ENCODE measurements at regions not wholly inside any gene's neighbourhood (a gene's known extent, or its start where the extent isn't known, plus 50 kb on each side); places are given as distances from the start of the nearest gene placed in this dataset.

DNA sequence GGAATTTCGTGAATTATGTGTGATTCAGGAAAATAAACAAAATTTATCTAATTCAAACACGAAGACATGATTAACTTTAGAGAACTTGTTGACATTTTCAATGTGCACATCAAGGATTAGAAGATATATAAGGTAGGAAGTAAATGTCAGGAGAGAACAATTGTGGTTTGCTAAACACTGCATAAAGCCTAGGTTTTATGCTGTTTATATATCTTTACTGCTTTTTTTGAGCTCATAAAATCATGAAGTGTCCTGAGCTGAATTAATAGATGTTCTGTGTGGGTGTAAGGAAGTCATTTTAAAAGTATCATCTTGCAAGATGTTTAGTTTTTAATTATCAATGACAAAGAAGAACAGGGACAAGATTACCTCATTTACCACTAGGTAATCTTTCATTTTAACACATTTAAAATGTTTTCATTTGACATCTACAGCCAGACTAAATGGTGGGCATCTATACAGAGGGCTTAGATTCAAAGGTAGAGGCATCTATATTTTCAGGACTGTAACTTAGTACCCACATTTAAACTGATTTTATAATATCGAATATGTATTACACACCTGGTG lies 382.8 kb downstream of the ADAMTS20 start:
- no peak for DNase-seq

- DNase-seq, result no peak
Measured at GRCh38 chr12:43167691-43168090, 384.3 kb downstream of the ADAMTS20 start.

DNA sequence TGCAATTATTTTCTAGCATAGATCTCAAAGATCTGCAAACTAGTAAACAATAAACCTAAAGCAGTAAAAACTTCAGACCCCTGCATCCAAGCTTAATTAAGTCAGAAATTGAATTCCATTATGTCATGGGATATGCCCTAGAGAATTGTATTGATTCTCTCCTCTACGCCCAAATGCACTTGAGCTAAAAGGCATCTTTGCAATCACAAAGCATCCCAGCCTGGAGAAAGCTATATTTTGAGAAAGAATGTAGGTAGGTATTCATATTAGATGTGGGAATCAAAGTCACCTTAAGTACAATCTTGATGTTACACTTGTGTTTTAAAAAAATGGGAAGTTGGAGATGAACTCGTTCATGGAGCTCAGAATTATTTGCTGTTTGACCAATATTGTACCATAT lies 386.7 kb downstream of the ADAMTS20 start:
- no peak for DNase-seq

- no peak for DNase-seq
Measured at GRCh38 chr12:43162138-43162537, 389.9 kb downstream of the ADAMTS20 start.

DNA sequence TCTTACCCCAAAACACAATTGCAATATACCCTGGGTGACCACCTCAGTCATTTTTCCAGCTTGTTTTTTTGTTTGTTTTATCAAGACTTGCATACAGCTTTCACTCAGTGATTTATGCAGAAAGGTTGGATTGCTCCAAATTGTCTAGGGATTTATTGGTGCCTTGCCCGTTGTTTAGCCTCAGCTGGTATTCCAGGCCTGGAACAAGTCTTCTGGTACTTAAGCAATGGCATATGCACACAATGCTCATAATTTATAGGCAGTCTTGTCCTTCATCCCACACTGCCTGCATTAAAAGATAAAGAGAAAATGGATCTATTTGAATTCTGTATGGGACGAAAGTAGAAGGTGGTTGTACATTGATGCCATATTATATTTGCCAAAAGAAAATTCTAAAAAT lies 392.5 kb downstream of the ADAMTS20 start:
- no peak for DNase-seq

DNA sequence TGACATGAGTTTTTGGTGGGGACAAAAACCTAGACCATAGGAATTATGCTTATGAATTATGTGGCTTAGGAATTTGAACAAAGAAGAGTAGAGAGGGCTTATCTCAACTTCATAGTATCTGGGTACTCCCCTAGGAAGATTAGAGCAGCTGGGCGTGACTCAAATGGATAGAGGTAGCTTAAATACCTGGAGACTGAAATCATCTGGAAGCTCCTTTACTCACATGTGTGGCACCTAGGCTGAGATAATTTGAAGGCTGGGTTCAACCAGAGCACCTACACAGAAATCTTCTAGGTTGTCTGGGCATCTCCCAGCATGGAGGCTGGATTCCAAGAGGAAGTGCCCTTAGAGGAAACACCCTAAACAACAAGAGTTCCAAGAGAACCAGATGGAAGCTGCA lies 393.9 kb downstream of the ADAMTS20 start:
- no peak for DNase-seq

DNA sequence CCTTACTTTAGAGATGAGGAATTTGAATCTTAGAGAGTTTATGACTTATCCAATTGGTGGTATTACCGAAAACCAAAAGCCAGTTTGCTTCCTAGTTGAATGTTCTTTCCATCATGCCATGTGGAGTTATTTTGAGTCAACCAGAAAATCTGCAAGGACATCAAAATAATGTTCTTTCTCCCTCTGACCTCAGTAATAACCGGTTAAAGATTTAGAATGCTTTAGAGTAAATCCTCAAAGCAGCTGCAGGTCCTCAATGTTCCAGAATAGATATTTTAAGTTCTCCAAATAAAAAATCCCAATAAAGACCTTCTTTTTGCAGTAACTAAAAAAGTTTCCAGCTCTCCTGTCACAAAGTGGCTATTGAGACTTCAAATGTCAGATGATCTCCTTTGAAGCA lies 396.6 kb downstream of the ADAMTS20 start:
- no peak for DNase-seq

- DNase-seq, result no peak
Measured at GRCh38 chr12:43154498-43155045, 397.4 kb downstream of the ADAMTS20 start.

GRCh38 chr12:43151441-43151981 lies 400.5 kb downstream of the ADAMTS20 start:
- DNase-seq, result no peak

DNA sequence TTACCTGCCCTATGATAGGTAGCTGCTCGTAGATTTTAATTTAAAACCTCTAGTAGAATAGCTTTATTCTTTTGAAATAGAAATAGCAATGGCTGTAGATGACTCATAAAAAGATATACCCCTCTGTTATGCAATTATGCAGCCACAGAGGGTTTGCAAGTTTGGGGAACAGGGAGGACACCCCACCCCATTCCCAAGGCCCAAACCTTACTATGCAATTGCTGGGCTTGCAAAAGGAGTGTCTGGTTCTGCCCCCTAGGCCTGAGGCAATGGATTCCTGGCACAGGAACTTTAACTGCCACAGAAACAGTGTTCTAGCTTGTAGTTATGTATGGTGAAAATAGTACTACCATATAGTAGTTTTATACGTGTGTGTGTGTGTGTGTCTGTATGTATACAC lies 403.3 kb downstream of the ADAMTS20 start:
- DNase-seq, result no peak

DNA sequence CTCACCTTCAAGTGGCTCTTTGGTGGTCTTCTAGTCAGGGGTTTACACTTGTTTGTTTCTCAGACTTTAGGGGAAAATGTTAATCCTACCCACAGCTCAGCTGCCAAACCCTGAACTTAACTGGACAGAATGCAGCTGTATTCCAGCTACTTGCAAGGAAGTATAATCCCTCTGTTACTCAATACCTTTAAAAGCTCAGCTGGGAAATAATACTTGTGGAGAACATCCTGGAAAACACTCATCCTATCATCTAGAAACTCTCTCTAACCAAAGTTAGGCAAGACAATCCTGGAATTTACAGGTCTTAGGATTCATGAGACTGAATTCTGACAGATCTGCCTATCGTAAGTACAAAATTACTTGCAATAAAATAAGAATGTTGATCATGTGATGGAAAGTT lies 404.1 kb downstream of the ADAMTS20 start:
- DNase-seq, result no peak

- DNase-seq, result no peak
Measured at GRCh38 chr12:43145481-43145880, 406.5 kb downstream of the ADAMTS20 start.

DNA sequence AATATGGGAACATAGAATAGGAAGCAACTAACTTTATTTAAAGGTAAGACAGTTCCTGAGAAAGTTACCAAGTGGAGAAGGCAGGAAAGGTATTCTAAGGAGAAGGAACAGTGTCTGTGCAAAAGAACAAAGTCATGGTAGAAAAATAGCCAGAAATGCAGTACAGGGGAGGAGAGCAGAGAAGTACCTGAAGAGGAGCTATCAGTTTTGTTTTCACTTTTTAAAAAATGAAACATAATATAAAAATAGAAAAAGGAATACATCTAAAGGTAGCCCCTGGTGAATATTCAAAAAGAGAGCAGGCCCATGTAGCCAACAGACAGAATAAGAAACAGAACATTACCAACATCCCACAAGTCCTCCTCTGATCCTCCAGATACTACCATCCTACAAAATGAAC lies 408.7 kb downstream of the ADAMTS20 start:
- no peak for DNase-seq

- DNase-seq, result no peak
Measured at GRCh38 chr12:43132291-43132690, 419.7 kb downstream of the ADAMTS20 start.

GRCh38 chr12:43131301-43131700 lies 420.7 kb downstream of the ADAMTS20 start:
- no peak for DNase-seq

- no peak for DNase-seq
Measured at GRCh38 chr12:43127886-43128549, 424.0 kb downstream of the ADAMTS20 start.

DNA sequence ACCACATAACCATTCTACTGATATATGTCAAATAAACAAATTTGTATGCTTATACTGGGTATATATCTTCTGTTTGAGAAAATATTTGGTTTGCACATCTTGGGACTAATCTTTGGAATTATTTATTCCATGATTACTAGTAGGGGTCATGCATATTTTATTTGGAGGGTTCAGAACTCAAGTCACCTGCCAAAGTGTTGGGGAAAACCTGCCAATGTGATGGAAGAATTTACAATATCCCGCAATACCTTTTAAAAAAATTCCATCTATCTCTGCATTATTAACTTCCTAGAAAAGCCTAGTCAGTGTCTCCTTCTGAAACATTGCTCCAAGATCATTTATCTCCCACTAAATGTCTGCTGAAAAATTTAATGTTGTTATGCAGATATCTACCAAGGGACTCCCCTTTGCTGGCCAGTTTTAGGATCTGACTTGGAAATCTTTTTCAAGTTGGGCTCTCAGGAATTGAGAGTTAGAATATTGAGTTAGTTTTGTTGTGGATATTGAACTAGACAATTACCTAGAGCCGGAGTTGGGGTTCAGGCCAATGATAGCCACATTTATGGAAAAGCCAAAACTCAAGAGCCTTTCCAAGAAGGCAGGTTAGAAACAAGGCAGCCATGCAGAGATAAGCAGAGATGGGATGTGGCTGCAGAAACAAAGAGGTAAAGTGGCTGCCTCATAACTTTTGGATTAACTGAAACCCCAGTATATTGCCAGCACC lies 425.2 kb downstream of the ADAMTS20 start:
- DNase-seq, result no peak

DNA sequence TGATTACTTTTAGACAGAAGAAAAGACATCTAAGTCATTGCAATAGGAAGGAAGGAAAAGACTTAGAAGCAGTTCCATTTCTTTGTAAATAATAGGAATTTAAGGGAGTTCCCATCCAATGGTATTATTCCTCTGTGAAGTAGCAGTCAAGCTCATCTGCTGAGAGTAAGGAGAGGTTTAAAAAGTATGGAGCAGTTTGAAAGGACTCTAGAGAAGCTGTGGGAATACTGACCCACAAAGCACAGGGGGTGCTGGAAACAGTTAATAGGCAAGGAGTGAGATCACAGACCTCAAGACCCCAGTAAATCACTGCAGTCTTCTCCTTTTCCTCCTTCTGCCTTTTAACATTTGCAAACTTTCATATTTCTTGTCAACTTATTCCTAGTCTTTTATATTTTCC lies 428.5 kb downstream of the ADAMTS20 start:
- DNase-seq, result no peak

DNA sequence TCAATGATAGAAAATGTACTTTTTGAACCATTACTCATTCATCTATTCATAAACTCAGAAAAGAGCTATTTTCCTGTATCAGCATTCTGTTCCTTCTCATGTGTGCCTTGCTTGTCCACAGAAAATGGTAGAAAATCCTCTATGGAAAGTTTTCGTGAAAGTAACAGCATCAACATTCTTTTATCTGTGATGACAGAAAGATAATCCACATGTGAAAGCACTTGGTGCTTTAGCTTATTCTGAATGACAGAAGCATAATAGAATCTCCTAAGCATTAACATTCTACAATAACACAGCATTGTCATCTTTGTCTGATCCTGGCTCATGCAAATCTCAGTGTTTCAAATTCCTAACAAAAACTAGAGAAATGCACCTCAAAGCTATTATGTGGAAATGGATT lies 431.9 kb downstream of the ADAMTS20 start:
- no peak for DNase-seq

DNA sequence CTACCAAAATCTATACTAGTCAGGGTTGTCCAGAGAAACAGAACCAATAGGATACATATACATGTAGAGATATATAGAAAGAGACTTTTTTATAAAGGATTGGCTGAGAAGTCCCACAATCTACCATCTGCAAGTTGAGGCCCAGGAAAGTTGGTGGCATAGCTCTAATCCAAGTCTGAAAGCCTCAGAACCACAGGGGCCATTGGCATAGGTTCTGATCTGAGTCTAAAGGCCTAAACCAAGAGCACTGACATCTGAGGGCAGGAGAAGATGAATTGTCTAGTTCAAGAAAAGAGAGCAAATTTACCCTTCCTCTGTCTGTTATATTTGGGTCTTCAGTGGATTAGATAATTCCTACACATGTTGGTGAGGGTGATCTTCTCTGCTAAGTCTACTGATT lies 433.1 kb downstream of the ADAMTS20 start:
- DNase-seq, result no peak

GRCh38 chr12:43118234-43118633 lies 433.8 kb downstream of the ADAMTS20 start:
- no peak for DNase-seq

DNA sequence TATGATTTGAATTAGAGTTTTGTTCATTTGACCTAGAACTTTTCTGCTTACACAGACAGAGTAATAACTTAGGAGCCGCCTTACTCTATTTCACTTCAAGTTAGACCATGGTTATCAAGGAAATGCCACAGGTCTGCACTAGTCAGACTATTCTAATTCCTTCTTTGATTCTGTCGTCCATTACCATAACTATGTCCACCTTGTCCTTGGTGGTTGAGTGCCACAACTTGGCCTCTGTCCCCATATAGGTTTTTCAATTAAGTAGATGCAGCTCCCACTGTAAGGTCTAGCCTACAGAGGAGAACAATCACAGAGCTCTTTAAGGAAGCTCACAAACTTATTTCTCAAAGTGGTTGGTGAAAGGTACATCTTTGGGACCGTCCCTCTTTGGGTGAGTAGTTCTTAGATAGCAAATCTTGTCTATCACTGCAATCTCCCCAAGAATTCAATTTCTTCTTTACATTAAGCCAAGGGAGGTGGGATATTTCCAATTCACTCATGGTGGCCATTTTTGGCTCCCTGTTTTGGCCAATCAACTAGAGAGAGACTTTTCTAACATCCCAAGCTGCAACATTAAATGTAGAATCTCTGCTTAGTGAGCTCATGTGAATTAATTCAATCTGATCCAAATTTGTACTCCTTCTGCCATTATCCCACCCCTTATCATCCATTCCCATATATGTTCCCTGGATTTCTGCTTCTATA lies 434.6 kb downstream of the ADAMTS20 start:
- no peak for DNase-seq

All from midbrain (tissue), 1 donor.